HG02840 (cell line): ENCODE measurements at regions not wholly inside any gene's neighbourhood (a gene's known extent, or its start where the extent isn't known, plus 50 kb on each side); places are given as distances from the start of the nearest gene placed in this dataset.
"Not testable (repeated sequence)": the region's sequence is repeated elsewhere in the genome, so short reads cannot be mapped to it uniquely, and the experiment has no call there.

ENCODE experiments used
- ATAC-seq: cut with Tn5 transposase; IDR thresholded peaks from one replicate; pipeline ENCODE4 v1.9.1; 2021; ENCODE audit warnings: mild to moderate bottlenecking, moderate library complexity, moderate number of reproducible peaks; ENCODE audit not compliant: unreplicated experiment, low FRiP score

DNA sequence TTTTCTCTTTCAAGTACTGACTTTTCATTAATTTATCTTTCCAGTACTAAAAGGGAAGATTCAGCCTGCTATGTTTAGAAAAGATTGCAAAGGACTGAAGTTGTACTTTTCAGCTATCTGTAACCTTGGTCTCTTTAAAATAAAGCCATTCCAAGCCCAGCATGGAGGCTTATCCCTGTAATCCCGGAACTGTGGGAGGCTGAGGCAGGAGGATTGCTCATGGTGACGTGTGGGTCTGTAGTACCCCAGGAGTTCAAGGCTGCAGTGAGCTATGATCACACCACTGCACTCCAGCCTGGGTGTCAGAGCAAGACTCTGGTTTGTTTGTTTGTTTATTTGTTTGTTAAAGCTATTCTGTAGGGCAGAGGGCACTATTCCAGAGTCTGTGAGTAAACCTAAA is 50.6 kb upstream of the TMEM170B start:
- no peak for ATAC-seq

DNA sequence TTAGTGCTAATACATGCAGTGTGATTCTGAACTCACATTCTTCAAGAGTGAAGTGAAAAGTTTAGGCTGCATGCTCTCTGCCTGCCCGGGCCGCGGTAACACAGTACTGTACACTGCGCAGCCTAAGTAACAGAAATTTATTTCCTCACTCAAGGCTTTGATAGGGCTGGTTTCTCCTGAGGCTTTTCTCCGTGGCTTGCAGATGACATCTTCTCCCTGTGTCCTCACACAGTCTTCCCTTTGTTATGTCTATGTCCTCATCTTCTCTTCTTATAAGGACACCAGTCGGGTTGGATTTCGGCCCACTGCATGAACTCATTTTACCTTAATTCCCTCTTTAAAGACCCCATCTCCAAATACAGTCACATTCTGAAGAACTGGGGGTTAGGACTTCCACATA is 51.1 kb upstream of the TMEM170B start:
- ATAC-seq: no peak

DNA sequence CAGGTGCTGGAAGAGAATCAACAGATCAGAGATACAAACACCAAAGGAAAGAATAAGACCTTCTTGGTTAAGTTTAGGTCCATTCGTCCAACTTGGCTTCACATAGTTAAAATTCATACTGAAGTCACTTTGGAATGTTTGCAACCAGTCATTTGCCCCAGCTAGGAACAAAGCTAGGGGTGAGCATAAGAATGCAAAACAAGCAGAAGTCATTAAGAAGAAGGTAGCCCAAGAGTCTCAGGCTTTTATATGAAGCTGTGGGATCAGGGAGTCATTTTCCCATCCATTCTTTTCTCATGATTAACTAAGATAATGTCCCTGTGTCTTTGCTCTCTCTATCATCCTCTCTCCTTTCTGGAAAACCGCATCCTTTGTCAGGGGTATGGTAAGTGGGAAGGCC is 51.5 kb upstream of the TMEM170B start:
- ATAC-seq: no peak

GRCh38 chr6:11485271-11485670 is 52.3 kb upstream of the TMEM170B start:
- no peak for ATAC-seq

DNA sequence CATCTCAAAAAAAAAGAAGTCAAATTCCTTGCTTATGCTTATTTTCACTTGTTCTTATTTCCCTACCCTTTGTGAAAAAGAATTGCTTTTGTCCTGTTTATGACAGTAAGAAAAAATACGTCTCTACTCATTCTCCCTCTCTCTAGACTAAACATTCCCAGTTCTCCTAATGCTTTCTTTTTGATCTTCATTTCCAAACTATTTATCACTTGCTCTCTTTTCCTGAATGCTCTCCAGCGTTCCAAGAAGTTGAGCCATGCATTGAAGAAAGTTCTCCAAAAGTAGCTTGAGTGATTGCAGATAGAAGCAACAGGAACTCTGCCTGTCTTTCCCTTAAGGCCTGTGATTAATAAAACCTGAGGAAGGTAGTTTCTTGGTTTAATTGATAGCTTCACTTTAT is 53.1 kb upstream of the TMEM170B start:
- no peak for ATAC-seq

GRCh38 chr6:11482616-11483015 is 54.9 kb upstream of the TMEM170B start:
- ATAC-seq: no peak

DNA sequence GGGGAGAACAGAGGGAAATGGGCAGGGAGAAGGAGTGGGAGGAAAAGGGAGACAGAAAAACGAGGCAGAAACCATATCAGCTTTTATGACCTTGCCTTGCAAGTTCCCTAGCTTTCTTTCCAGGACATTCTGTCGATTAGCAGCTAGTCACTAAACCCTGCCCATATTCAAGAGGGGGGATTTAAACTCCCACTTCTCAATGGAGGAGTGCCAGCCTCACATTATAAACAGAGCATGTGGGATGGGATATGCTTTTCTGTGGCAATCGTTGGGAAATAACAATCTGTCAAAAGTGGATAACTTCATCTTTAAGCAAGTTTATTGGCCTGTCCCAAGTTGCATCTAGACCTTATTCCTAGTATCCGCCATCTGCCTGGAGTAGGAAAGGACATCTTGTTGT is 57.0 kb upstream of the TMEM170B start:
- ATAC-seq: no peak

GRCh38 chr6:11479296-11479695 is 58.3 kb upstream of the TMEM170B start:
- no peak for ATAC-seq

- ATAC-seq: no peak
Measured at GRCh38 chr6:11478586-11478985, 59.0 kb upstream of the TMEM170B start.

GRCh38 chr6:11475016-11475415 is 62.5 kb upstream of the TMEM170B start:
- ATAC-seq: no peak

GRCh38 chr6:11473008-11473740 is 64.4 kb upstream of the TMEM170B start:
- no peak for ATAC-seq

DNA sequence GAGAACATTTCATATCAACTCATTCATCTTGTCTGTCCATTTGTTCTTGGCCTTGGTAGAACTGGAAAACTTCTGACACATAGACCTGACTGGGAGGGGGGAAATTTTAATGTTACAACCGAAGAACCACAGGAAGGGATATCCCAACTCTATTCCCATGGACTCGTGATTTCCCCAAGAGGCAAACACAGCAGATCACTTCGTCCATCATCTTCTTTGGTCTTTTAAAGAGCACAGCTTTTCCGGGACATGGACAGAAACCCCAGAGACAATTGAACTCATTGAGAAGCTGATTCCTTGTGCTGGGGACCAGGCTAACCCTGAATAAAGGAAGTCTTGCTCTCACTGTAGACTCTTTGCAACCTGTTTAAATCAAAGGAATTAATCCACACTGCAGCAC is 66.3 kb upstream of the TMEM170B start:
- ATAC-seq: no peak

- ATAC-seq: no peak
Measured at GRCh38 chr6:11469684-11470083, 67.9 kb upstream of the TMEM170B start.

- not testable (repeated sequence) for ATAC-seq
Measured at GRCh38 chr6:11468271-11468670, 69.3 kb upstream of the TMEM170B start.

- no peak for ATAC-seq
Measured at GRCh38 chr6:11467364-11467763, 70.2 kb upstream of the TMEM170B start.

DNA sequence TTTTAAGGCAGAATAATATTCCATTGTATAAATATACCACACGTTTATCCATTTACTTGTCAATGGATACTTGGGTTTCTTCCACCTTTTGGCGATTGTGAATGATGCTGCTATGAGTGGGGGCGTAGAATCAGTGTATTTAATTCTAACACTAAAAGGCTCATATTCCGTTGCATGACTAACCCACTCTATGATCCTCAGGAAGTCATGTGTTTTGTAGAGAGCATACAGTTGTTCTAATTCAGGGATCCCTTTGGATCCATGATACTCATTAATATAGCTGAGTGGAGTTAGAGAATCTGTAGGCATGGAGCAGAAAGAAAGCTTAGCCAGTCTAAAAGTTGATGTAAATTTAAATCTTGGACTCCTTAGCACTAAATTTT is 74.2 kb upstream of the TMEM170B start:
- ATAC-seq: no peak

DNA sequence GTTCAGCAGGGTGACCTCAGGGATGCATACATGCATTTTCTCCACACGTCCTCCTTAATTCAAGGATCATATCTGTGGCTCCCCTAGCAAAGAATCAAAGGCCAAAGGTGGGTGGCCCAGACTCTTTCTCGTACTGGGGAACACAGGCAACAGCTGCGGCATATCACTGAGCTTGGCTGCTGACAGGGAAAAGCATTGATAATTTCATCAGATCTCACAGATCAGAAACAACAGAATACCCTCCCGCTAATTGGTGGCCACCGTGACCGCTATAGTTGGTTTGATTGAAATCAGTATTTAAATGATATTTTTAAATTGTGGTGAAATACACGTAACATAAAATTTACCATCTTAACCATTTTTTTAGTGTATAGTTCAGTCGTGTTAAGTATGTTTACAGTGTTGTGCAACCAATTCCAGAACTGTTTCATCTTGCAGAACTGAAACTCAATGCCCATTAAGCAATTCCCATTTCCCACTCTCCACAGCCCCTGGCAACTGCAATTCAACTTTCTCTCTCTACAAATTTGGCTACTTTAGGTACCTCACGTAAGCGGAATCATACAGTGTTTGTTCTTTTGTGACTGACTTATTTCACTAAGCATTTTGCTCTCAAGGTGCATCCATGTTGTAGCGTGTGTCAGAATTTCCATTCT is 74.7 kb upstream of the TMEM170B start:
- no peak for ATAC-seq

DNA sequence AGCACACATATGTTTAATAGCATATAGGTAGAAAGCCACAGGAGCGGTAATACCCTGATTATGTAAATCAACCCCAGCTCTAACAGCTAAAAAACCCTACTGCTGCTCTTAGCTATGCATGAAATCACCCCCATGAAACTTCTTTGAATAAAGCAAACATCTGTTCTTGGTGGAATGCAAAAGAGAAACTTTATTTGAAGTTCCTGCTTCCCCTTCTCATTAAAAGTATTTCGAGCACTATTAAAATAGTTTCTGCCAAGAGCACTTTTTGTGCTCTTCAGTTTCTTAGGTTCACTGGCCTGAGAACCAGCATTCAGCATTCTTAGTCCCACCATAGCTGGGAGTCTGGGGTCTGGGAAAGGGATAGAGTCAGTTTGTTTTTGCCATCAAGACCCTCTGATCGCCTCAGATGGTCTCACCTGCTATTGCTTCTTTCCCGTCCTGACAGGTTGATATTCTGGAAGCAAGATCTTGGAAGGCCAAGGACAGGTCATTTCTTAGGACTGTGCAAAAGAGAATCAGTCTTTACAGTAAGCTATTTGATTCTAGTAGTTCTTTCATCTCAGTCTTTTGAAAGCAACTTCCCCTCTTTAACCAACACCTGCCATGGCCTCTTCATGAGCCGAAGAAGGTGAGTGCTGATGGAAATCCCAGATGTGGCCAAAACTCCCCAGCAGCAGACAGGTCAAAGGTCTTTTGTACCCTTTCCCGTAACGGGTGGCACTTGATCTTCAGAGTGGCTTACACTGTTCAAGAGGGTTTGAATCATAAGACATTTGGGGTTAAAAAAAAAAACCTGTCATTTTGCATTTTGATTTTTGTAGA is 76.5 kb upstream of the TMEM170B start:
- peak; percentile 71 for ATAC-seq

DNA sequence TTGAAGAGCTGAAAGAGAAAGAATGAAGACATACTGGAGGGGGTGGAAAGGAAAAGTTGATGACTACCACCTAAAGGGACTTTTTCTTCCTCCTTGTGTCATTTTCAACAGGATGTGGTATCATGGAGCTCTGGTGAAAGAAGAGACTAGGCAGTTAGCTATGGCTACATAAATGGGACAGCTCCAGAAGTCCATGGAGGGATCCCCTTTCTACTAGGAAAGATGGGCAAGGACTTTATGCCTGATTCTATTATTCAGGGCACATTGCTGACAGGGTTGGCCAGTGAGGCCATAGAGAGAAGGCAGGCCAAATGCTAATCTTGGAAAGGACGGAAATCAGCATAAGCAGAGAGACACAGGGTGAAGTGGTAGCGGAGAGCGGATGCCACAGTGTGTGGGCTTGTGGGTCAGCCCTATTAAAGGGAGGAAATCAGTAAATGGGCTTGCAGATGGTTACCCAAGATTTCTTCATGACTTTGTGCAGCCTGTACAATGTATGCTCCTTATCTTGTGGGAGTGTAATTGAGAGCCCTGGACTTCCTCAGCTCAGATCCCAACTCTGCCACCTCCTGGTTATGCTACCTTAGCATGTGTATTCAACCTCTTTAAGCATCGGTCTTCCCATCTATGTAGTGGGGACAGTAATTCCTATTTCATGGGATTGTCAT is 77.4 kb upstream of the TMEM170B start:
- no peak for ATAC-seq

DNA sequence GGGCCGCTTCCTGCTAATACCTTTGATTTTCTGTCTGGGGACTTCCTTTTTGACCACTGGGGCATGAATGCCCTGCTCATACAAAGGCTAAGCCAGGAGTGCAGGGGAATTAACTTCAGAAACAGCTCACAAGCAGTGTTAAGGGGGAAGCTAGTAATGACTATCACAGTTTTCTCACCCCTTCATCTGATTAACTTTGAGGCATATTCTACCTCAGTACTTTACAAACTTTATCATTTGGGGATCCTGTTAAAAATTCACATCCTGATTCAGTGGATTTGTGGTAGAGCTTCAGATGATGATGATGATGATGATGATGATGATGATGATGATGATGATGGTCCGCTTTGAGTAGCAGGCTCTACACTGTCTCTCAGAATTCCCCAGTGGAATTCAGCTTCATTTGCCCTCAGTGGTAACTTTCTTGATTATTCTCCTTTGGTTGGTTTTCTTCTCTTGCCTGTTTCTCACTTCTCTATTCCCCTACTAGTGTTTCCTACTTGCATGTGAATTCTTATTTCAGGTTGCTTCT is 78.4 kb upstream of the TMEM170B start:
- peak; percentile 58 for ATAC-seq

- no peak for ATAC-seq
Measured at GRCh38 chr6:11458509-11458908, 79.0 kb upstream of the TMEM170B start.
